ENCODE measurements at regions not wholly inside any gene's neighbourhood (a gene's known extent, or its start where the extent isn't known, plus 50 kb on each side); places are given as distances from the start of the nearest gene placed in this dataset.

- peaks cover 14% of the 10 kb centered on the region for H3K4me1 Mint-ChIP-seq (ENCODE audit: unreplicated experiment)
- peak; percentile 13 for TF ChIP-seq CTCF (IDR thresholded peaks at IDR 0.05)
- DNase-seq (ENCODE audit: extremely low spot score, unreplicated experiment): no peak
- H3K36me3 Mint-ChIP-seq (ENCODE audit: unreplicated experiment): no peaks in the 10 kb centered on the region
- H3K27me3 Mint-ChIP-seq (ENCODE audit: unreplicated experiment): peaks cover 20% of the 10 kb centered on the region
- peak overlapping the region; percentile 13 for H3K27ac Mint-ChIP-seq (ENCODE audit: unreplicated experiment)
- no peak overlapping the region for H3K4me3 Mint-ChIP-seq (ENCODE audit: unreplicated experiment)
- no peaks in the 10 kb centered on the region for H3K9me3 Mint-ChIP-seq (ENCODE audit: unreplicated experiment)
Observed at GRCh38 chr11:109644152-109644551, 222.2 kb downstream of the C11orf87 start.

GRCh38 chr11:109648804-109649203 lies 226.8 kb downstream of the C11orf87 start:
- H3K4me3 Mint-ChIP-seq (ENCODE audit: unreplicated experiment): no peak overlapping the region
- DNase-seq (ENCODE audit: extremely low spot score, unreplicated experiment): no peak
- no peak for TF ChIP-seq CTCF (IDR thresholded peaks at IDR 0.05)
- no peaks in the 10 kb centered on the region for H3K9me3 Mint-ChIP-seq (ENCODE audit: unreplicated experiment)
- H3K36me3 Mint-ChIP-seq (ENCODE audit: unreplicated experiment): no peaks in the 10 kb centered on the region
- peaks cover 27% of the 10 kb centered on the region for H3K27me3 Mint-ChIP-seq (ENCODE audit: unreplicated experiment)
- no peak overlapping the region for H3K27ac Mint-ChIP-seq (ENCODE audit: unreplicated experiment)
- H3K4me1 Mint-ChIP-seq (ENCODE audit: unreplicated experiment): peaks cover 12% of the 10 kb centered on the region

GRCh38 chr11:109654091-109654490 lies 232.1 kb downstream of the C11orf87 start:
- Mint-ChIP-seq H3K27me3 (ENCODE audit: unreplicated experiment) (peaks cover 24% of the 10 kb centered on the region), H3K4me3 (ENCODE audit: unreplicated experiment) (no peak overlapping the region), H3K27ac (ENCODE audit: unreplicated experiment) (no peak overlapping the region), H3K4me1 (ENCODE audit: unreplicated experiment) (no peaks in the 10 kb centered on the region), H3K9me3 (ENCODE audit: unreplicated experiment) (no peaks in the 10 kb centered on the region), H3K36me3 (ENCODE audit: unreplicated experiment) (no peaks in the 10 kb centered on the region)
- DNase-seq (ENCODE audit: extremely low spot score, unreplicated experiment): no peak
- TF ChIP-seq CTCF (IDR thresholded peaks at IDR 0.05): no peak

GRCh38 chr11:109658190-109658589 lies 236.2 kb downstream of the C11orf87 start:
- no peak for DNase-seq (ENCODE audit: extremely low spot score, unreplicated experiment)
- Mint-ChIP-seq H3K4me1 (ENCODE audit: unreplicated experiment) (no peaks in the 10 kb centered on the region), H3K27me3 (ENCODE audit: unreplicated experiment) (peaks cover 44% of the 10 kb centered on the region), H3K36me3 (ENCODE audit: unreplicated experiment) (no peaks in the 10 kb centered on the region), H3K9me3 (ENCODE audit: unreplicated experiment) (no peaks in the 10 kb centered on the region), H3K27ac (ENCODE audit: unreplicated experiment) (no peak overlapping the region), H3K4me3 (ENCODE audit: unreplicated experiment) (no peak overlapping the region)
- TF ChIP-seq CTCF (IDR thresholded peaks at IDR 0.05): no peak

- Mint-ChIP-seq H3K9me3 (ENCODE audit: unreplicated experiment) (peaks cover 15% of the 10 kb centered on the region), H3K27me3 (ENCODE audit: unreplicated experiment) (peaks cover 12% of the 10 kb centered on the region), H3K4me3 (ENCODE audit: unreplicated experiment) (no peak overlapping the region), H3K4me1 (ENCODE audit: unreplicated experiment) (peaks cover 9% of the 10 kb centered on the region), H3K36me3 (ENCODE audit: unreplicated experiment) (no peaks in the 10 kb centered on the region), H3K27ac (ENCODE audit: unreplicated experiment) (no peak overlapping the region)
- no peak for TF ChIP-seq CTCF (IDR thresholded peaks at IDR 0.05)
- DNase-seq (ENCODE audit: extremely low spot score, unreplicated experiment): no peak
Observed at GRCh38 chr11:109667719-109668118, 245.7 kb downstream of the C11orf87 start.

Data from osteocyte (in vitro differentiated cells).